Endothelial cell of umbilical vein (primary cell): ENCODE measurements at regions not wholly inside any gene's neighbourhood (a gene's known extent, or its start where the extent isn't known, plus 50 kb on each side); places are given as distances from the start of the nearest gene placed in this dataset.

Experiments used
- BruUV-seq: library from RNA; stranded (reverse); fragments of 400-500 nt; replicated peaks from 2 replicates; lab custom pipeline; 2021; lab: Mats Ljungman, UMichigan
- CTCF ChIA-PET: fragments of 300-600, 350-600 bp; sonication (Branson Sonifier 250); formaldehyde crosslinking; loops from one replicate; lab custom pipeline; 2021; ENCODE audit warnings: antibody characterized with exemption, inconsistent platforms; lab: Charles Lee
- POLR2A ChIA-PET: fragments of 300-600, 350-600 bp; sonication (Branson Sonifier 250); formaldehyde crosslinking; loops from one replicate; lab custom pipeline; 2021; ENCODE audit warnings: antibody characterized with exemption, inconsistent platforms; lab: Charles Lee
- DNase-seq: peaks from one replicate; pipeline ENCODE4 v3.0.0-alpha.2; 2011; ENCODE audit warnings: low read depth, low spot score
- FAIRE-seq: peaks from 2 replicates; lab custom pipeline; 2011; peaks lifted over from hg19 to GRCh38; lab: Jason Lieb, UNC
- H2AFZ ChIP-seq: 2 replicates; pipeline ENCODE4 v1.6.0; 2012; ENCODE audit warnings: low read depth, low read length, control low read depth, inconsistent platforms
- H3K27ac ChIP-seq: 2 replicates; pipeline ENCODE4 v1.5.1; 2011; ENCODE audit warnings: low read depth, mild to moderate bottlenecking, control low read depth, low read length, moderate library complexity; ENCODE audit not compliant: insufficient read depth
- H3K27me3 ChIP-seq, 2 experiments: 2 replicates each; pipeline versions ENCODE4 v1.6.0 to v1.6.1; 2011; ENCODE audit warnings: low read length in 2 of 2, mixed read lengths in 1 of 2; ENCODE audit not compliant: control insufficient read depth in 2 of 2, insufficient read depth in 2 of 2
- H3K36me3 ChIP-seq, 2 experiments: 2 replicates in 1 of 2; 3 replicates in 1 of 2; pipeline ENCODE4 v1.5.1; 2011; ENCODE audit warnings: low read length in 2 of 2, mild to moderate bottlenecking in 1 of 2, moderate library complexity in 1 of 2; ENCODE audit not compliant: control insufficient read depth in 2 of 2, insufficient read depth in 2 of 2; ENCODE audit errors: extremely low read depth in 1 of 2
- H3K4me1 ChIP-seq: 3 replicates; pipeline ENCODE4 v1.5.1; 2011; ENCODE audit warnings: mild to moderate bottlenecking, low read length; ENCODE audit not compliant: control insufficient read depth, insufficient read depth; ENCODE audit errors: extremely low read depth
- H3K4me2 ChIP-seq: 2 replicates; pipeline ENCODE4 v1.6.1; 2011; ENCODE audit warnings: low read length, control low read depth, mixed read lengths; ENCODE audit not compliant: insufficient read depth
- H3K4me3 ChIP-seq, 3 experiments: fragments of 200-600 bp in 1 of 3; sonication (generic), shearing (Covaris generic) in 1 of 3; replicated peaks in 1 of 3; 2 replicates each; pipeline ENCODE4 v1.5.1; 2011 to 2016; ENCODE audit warnings: control low read depth in 3 of 3, low read length in 3 of 3, mild to moderate bottlenecking in 2 of 3, inconsistent platforms in 1 of 3, low read depth in 1 of 3, moderate library complexity in 1 of 3; ENCODE audit not compliant: insufficient read depth in 1 of 3
- H3K79me2 ChIP-seq: 2 replicates; pipeline ENCODE4 v1.6.0; 2012; ENCODE audit warnings: low read length, inconsistent platforms; ENCODE audit not compliant: control insufficient read depth, insufficient read depth
- H3K9ac ChIP-seq: replicated peaks from 2 replicates; pipeline ENCODE3; 2011; ENCODE audit warnings: low read length, control low read depth; ENCODE audit not compliant: insufficient read depth; ENCODE audit errors: extremely low read depth
- H3K9me1 ChIP-seq: replicated peaks from 3 replicates; pipeline ENCODE4 v1.6.0; 2011; ENCODE audit warnings: mild to moderate bottlenecking, low read length; ENCODE audit not compliant: control insufficient read depth, insufficient read depth; ENCODE audit errors: extremely low read depth
- H3K9me3 ChIP-seq: replicated peaks from 2 replicates; pipeline ENCODE4 v1.5.1; 2012; ENCODE audit warnings: low read length, inconsistent platforms; ENCODE audit not compliant: control insufficient read depth, insufficient read depth
- H4K20me1 ChIP-seq: replicated peaks from 2 replicates; pipeline ENCODE3; 2011; ENCODE audit warnings: mild to moderate bottlenecking, low read length; ENCODE audit not compliant: control insufficient read depth, insufficient read depth; ENCODE audit errors: extremely low read depth
- EZH2 ChIP-seq: IDR thresholded peaks from 2 replicates; pipeline ENCODE4 v1.6.1; 2012; ENCODE audit warnings: borderline replicate concordance, low read depth, mild to moderate bottlenecking, moderate library complexity, low read length, inconsistent platforms; ENCODE audit not compliant: severe bottlenecking
- FOS ChIP-seq: IDR thresholded peaks from 2 replicates; pipeline ENCODE4 v1.6.1; 2011; ENCODE audit warnings: mild to moderate bottlenecking, low read length, moderate library complexity, borderline replicate concordance; ENCODE audit not compliant: insufficient read depth
- GATA2 ChIP-seq: IDR thresholded peaks from 2 replicates; pipeline ENCODE4 v1.7.0; 2011; ENCODE audit warnings: low read depth, mild to moderate bottlenecking, moderate library complexity, mixed read lengths, low read length; ENCODE audit not compliant: insufficient read length, insufficient read depth
- JUN ChIP-seq: IDR thresholded peaks from 2 replicates; pipeline ENCODE4 v1.6.1; 2011; ENCODE audit warnings: borderline replicate concordance, low read depth; ENCODE audit not compliant: insufficient read length, insufficient read depth
- MAX ChIP-seq: IDR thresholded peaks from 2 replicates; pipeline ENCODE4 v1.6.1; 2011; ENCODE audit not compliant: insufficient read depth, insufficient read length
- MYC ChIP-seq: IDR thresholded peaks from one replicate; pipeline ENCODE4 v1.6.1; 2011; ENCODE audit warnings: mild to moderate bottlenecking, low read depth, low read length
- POLR2A ChIP-seq: IDR thresholded peaks from 2 replicates; pipeline ENCODE4 v1.6.1; 2012; ENCODE audit warnings: low read depth, mild to moderate bottlenecking, control low read depth, low read length
- POLR2AphosphoS5 ChIP-seq: IDR thresholded peaks from 2 replicates; pipeline ENCODE4 v1.6.1; 2012; ENCODE audit warnings: low read depth, mild to moderate bottlenecking, control low read depth, low read length, moderate library complexity; ENCODE audit not compliant: insufficient read depth
- dilution Hi-C: fragments of 300-500 bp; cut with MboI; formaldehyde crosslinking; loops from one replicate; pipeline ENCODE4 v1.15.0; 2019; ENCODE audit warnings: low sequenced_read_pairs; ENCODE audit not compliant: extremely low pct_ligation_motif_present
- intact Hi-C: fragments of 100-400 bp; cut with micrococcal nuclease; formaldehyde crosslinking; loops from one replicate; pipeline ENCODE4 v1.10.0; 2022
- TF ChIP-seq, protein P1 (sequence below), 2 donors: IDR thresholded peaks; 1 replicate in 1 of 2; 2 replicates in 1 of 2; pipeline ENCODE4 v1.5.1; 2011; ENCODE audit warnings: low read length in 2 of 2, mild to moderate bottlenecking in 2 of 2, moderate library complexity in 2 of 2, control low read depth in 1 of 2, inconsistent platforms in 1 of 2, low read depth in 1 of 2; ENCODE audit not compliant: insufficient read depth in 1 of 2; ENCODE audit errors: extremely low read depth in 1 of 2

DNA sequence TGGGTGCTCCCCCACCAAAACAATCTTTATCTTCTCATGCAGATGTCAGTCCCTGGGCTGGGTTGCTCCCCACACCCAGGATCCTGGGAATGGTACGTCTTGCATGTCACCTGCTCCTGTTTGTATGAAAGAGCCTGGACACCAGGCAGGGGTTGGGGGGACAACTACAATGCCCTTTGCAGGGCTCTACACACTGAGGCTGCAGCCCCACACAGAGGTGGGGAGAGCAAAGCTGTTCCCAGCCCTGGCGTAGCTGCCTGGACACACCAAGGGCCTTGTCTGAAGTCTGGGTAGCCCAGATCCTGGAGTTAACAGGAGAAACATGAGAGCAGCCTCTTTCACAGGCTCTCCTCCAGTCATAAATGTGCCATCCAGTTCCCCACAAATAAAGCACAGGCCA lies 61.2 kb upstream of the TMEM72 start:
- no peak overlapping the region for H3K4me2 ChIP-seq
- ChIA-PET POLR2A (no interaction called here), CTCF (no interaction called here)
- H3K36me3 ChIP-seq: no peaks in the 10 kb centered on the region
- no peaks in the 10 kb centered on the region for H4K20me1 ChIP-seq
- no peaks in the 10 kb centered on the region for H3K9me1 ChIP-seq
- DNase-seq (no peak), FAIRE-seq (no peak)
- H3K27me3 ChIP-seq: no peaks in the 10 kb centered on the region
- no TSS peak for BruUV-seq
- no peak overlapping the region for H3K4me3 ChIP-seq
- H3K9me3 ChIP-seq: no peaks in the 10 kb centered on the region
- H3K27ac ChIP-seq: no peak overlapping the region
- dilution Hi-C loops (no loop called here), intact Hi-C loops (loop anchor here (10.0 kb wide), 2 partner anchors 175 to 285 kb away; no protein-coding TSS in a partner anchor)
- H3K9ac ChIP-seq: no peak overlapping the region
- H3K79me2 ChIP-seq: no peaks in the 10 kb centered on the region
- H2AFZ ChIP-seq: no peak overlapping the region
- TF ChIP-seq MAX (no peak), POLR2AphosphoS5 (no peak), GATA2 (no peak), POLR2A (no peak), EZH2 (no peak), FOS (no peak), MYC (no peak), JUN (no peak)
- TF ChIP-seq, protein P1, sequence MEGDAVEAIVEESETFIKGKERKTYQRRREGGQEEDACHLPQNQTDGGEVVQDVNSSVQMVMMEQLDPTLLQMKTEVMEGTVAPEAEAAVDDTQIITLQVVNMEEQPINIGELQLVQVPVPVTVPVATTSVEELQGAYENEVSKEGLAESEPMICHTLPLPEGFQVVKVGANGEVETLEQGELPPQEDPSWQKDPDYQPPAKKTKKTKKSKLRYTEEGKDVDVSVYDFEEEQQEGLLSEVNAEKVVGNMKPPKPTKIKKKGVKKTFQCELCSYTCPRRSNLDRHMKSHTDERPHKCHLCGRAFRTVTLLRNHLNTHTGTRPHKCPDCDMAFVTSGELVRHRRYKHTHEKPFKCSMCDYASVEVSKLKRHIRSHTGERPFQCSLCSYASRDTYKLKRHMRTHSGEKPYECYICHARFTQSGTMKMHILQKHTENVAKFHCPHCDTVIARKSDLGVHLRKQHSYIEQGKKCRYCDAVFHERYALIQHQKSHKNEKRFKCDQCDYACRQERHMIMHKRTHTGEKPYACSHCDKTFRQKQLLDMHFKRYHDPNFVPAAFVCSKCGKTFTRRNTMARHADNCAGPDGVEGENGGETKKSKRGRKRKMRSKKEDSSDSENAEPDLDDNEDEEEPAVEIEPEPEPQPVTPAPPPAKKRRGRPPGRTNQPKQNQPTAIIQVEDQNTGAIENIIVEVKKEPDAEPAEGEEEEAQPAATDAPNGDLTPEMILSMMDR (IDR thresholded peaks at IDR 0.05; ENCODE audit: extremely low read depth in 1 of 2, insufficient read depth in 1 of 2, low read depth in 1 of 2, low read length in 2 of 2): no peak
- H3K4me1 ChIP-seq: no peaks in the 10 kb centered on the region
